Right lobe of liver (tissue), 4 donors: ENCODE measurements at regions not wholly inside any gene's neighbourhood (a gene's known extent, or its start where the extent isn't known, plus 50 kb on each side); places are given as distances from the start of the nearest gene placed in this dataset.

Source experiments
- POLR2A ChIP-seq: fragments of 450-650 bp; IDR thresholded peaks from one replicate; pipeline ENCODE4 v1.6.1; 2017; ENCODE audit warnings: antibody characterized with exemption, mild to moderate bottlenecking
- TF ChIP-seq, protein P1 (sequence below), 4 donors: fragments of 200-600 bp in 3 of 4; fragments of 450-650 bp in 1 of 4; IDR thresholded peaks; one replicate each; pipeline versions ENCODE4 v1.5.1 to v1.8.0; 2016 to 2022; ENCODE audit warnings: antibody characterized with exemption in 4 of 4, mild to moderate bottlenecking in 2 of 4
- donor health status: DM: no; HTN: no; CAD: no.
- donor health status: DM: no; HTN: no; CAD: no.
- donor health status: DM: no; HTN: yes; CAD: no.

- TF ChIP-seq, protein P1, sequence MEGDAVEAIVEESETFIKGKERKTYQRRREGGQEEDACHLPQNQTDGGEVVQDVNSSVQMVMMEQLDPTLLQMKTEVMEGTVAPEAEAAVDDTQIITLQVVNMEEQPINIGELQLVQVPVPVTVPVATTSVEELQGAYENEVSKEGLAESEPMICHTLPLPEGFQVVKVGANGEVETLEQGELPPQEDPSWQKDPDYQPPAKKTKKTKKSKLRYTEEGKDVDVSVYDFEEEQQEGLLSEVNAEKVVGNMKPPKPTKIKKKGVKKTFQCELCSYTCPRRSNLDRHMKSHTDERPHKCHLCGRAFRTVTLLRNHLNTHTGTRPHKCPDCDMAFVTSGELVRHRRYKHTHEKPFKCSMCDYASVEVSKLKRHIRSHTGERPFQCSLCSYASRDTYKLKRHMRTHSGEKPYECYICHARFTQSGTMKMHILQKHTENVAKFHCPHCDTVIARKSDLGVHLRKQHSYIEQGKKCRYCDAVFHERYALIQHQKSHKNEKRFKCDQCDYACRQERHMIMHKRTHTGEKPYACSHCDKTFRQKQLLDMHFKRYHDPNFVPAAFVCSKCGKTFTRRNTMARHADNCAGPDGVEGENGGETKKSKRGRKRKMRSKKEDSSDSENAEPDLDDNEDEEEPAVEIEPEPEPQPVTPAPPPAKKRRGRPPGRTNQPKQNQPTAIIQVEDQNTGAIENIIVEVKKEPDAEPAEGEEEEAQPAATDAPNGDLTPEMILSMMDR (IDR thresholded peaks at IDR 0.05): no peak
- no peak for TF ChIP-seq POLR2A
Observed at GRCh38 chr4:116636917-116637316, 448.5 kb downstream of the TRAM1L1 start.
